Type B pancreatic cell (in vitro differentiated cells): ENCODE measurements at regions not wholly inside any gene's neighbourhood (a gene's known extent, or its start where the extent isn't known, plus 50 kb on each side); places are given as distances from the start of the nearest gene placed in this dataset.
"Not testable (repeated sequence)": the region's sequence is repeated elsewhere in the genome, so short reads cannot be mapped to it uniquely, and the experiment has no call there.

Experiments
- DNase-seq: peaks from one replicate; pipeline ENCODE4 v3.0.0; 2021; ENCODE audit warnings: mixed read lengths; ENCODE audit not compliant: unreplicated experiment; ENCODE audit errors: extremely low spot score
- H3K27ac Mint-ChIP-seq: 2 replicates; pipeline ENCODE4 v1.8.0; 2021; ENCODE audit warnings: mild to moderate bottlenecking, mixed read lengths
- H3K27me3 Mint-ChIP-seq: 2 replicates; pipeline ENCODE4 v1.8.0; 2021; ENCODE audit warnings: mixed read lengths
- H3K36me3 Mint-ChIP-seq: 2 replicates; pipeline ENCODE4 v1.8.0; 2021; ENCODE audit warnings: mixed read lengths
- H3K4me1 Mint-ChIP-seq: one replicate; pipeline ENCODE4 v1.8.0; 2021; ENCODE audit warnings: mixed read lengths; ENCODE audit not compliant: unreplicated experiment
- H3K4me3 Mint-ChIP-seq: 2 replicates; pipeline ENCODE4 v1.8.0; 2021; ENCODE audit warnings: mild to moderate bottlenecking, mixed read lengths
- H3K9me3 Mint-ChIP-seq: 2 replicates; pipeline ENCODE4 v1.8.0; 2021; ENCODE audit warnings: mixed read lengths
- CTCF ChIP-seq: fragments of 200-600 bp; sonication (generic); conservative IDR thresholded peaks from 2 replicates; pipeline ENCODE4 v1.5.0; 2021; ENCODE audit warnings: antibody characterized with exemption, mild to moderate bottlenecking

GRCh38 chr4:91653067-91653466 is 650.7 kb upstream of the GRID2 start:
- no peak for TF ChIP-seq CTCF
- Mint-ChIP-seq H3K27me3 (no peaks in the 10 kb centered on the region), H3K27ac (no peak overlapping the region), H3K4me1 (no peaks in the 10 kb centered on the region), H3K4me3 (no peak overlapping the region), H3K9me3 (peaks cover 4% of the 10 kb centered on the region), H3K36me3 (no peaks in the 10 kb centered on the region)
- DNase-seq: no peak

GRCh38 chr4:91681091-91681490 is 622.7 kb upstream of the GRID2 start:
- H3K9me3 Mint-ChIP-seq: no peaks in the 10 kb centered on the region
- no peaks in the 10 kb centered on the region for H3K4me1 Mint-ChIP-seq
- H3K4me3 Mint-ChIP-seq: no peak overlapping the region
- no peaks in the 10 kb centered on the region for H3K27me3 Mint-ChIP-seq
- no peak for TF ChIP-seq CTCF
- H3K27ac Mint-ChIP-seq: no peak overlapping the region
- no peaks in the 10 kb centered on the region for H3K36me3 Mint-ChIP-seq
- no peak for DNase-seq

GRCh38 chr4:91681544-91681943 is 622.2 kb upstream of the GRID2 start:
- Mint-ChIP-seq H3K9me3 (no peaks in the 10 kb centered on the region), H3K4me1 (no peaks in the 10 kb centered on the region), H3K27ac (no peak overlapping the region), H3K4me3 (no peak overlapping the region), H3K27me3 (no peaks in the 10 kb centered on the region), H3K36me3 (no peaks in the 10 kb centered on the region)
- no peak for DNase-seq
- TF ChIP-seq CTCF: no peak

GRCh38 chr4:91684955-91685354 is 618.8 kb upstream of the GRID2 start:
- H3K4me3 Mint-ChIP-seq: no peak overlapping the region
- no peaks in the 10 kb centered on the region for H3K4me1 Mint-ChIP-seq
- DNase-seq: no peak
- no peaks in the 10 kb centered on the region for H3K9me3 Mint-ChIP-seq
- H3K27me3 Mint-ChIP-seq: peaks cover 3% of the 10 kb centered on the region
- TF ChIP-seq CTCF: no peak
- no peak overlapping the region for H3K27ac Mint-ChIP-seq
- no peaks in the 10 kb centered on the region for H3K36me3 Mint-ChIP-seq

- no peaks in the 10 kb centered on the region for H3K4me1 Mint-ChIP-seq
- no peak overlapping the region for H3K27ac Mint-ChIP-seq
- no peak for TF ChIP-seq CTCF
These were observed 615.4 kb upstream of the GRID2 start for GRCh38 chr4:91688413-91688812.

GRCh38 chr4:91699691-91700090 is 604.1 kb upstream of the GRID2 start:
- not testable (repeated sequence) for H3K4me3 Mint-ChIP-seq, H3K4me1 Mint-ChIP-seq, H3K36me3 Mint-ChIP-seq, DNase-seq, H3K9me3 Mint-ChIP-seq, H3K27ac Mint-ChIP-seq, H3K27me3 Mint-ChIP-seq

More at GRCh38 chr4:91688413-91688812, 615.4 kb upstream of the GRID2 start:
- Mint-ChIP-seq H3K4me3 (no peak overlapping the region), H3K9me3 (no peaks in the 10 kb centered on the region), H3K27me3 (peaks cover 3% of the 10 kb centered on the region), H3K36me3 (no peaks in the 10 kb centered on the region)
- no peak for DNase-seq
